SK-N-SH (cell line): ENCODE measurements at regions not wholly inside any gene's neighbourhood (a gene's known extent, or its start where the extent isn't known, plus 50 kb on each side); places are given as distances from the start of the nearest gene placed in this dataset.

Experiments used
- CTCF ChIA-PET: fragments of 300-600, 350-600 bp; formaldehyde crosslinking; extraction: SDS; loops from one replicate; lab custom pipeline; 2021; lab: Yijun Ruan, JAX
- POLR2A ChIA-PET: fragments of 350-600 bp; sonication (Branson Sonifier 250); formaldehyde crosslinking; extraction: SDS; loops from one replicate; lab custom pipeline; 2020; ENCODE audit warnings: antibody characterized with exemption, inconsistent platforms; lab: Yijun Ruan, JAX
- DNase-seq: peaks from one replicate; pipeline ENCODE4 v3.0.0; 2012
- H2AFZ ChIP-seq: fragments of 200-600 bp; sonication (generic); 2 replicates; pipeline ENCODE4 v1.8.1; 2016; ENCODE audit warnings: antibody characterized with exemption, mild to moderate bottlenecking, low read depth
- H3F3A ChIP-seq: fragments of 200-600 bp; sonication (generic); replicated peaks from 2 replicates; pipeline ENCODE3; 2016; ENCODE audit warnings: antibody characterized with exemption, mild to moderate bottlenecking; ENCODE audit not compliant: insufficient read depth
- H3K27ac ChIP-seq, 2 experiments: fragments of 200-500 bp in 1 of 2; fragments of 200-600 bp in 1 of 2; sonication (Bioruptor generic) in 1 of 2; sonication (generic), shearing (Covaris generic) in 1 of 2; 2 replicates each; pipeline versions ENCODE4 v1.5.1 to v1.6.1; 2014 to 2016; ENCODE audit warnings: low read depth in 2 of 2, inconsistent platforms in 1 of 2, low read length in 1 of 2, mild to moderate bottlenecking in 1 of 2, mixed read lengths in 1 of 2
- H3K27me3 ChIP-seq: fragments of 200-600 bp; sonication (generic), shearing (Covaris generic); 2 replicates; pipeline ENCODE4 v1.6.1; 2016; ENCODE audit warnings: mixed run types; ENCODE audit not compliant: insufficient read depth
- H3K36me3 ChIP-seq, 2 experiments: fragments of 200-500 bp in 1 of 2; fragments of 200-600 bp in 1 of 2; sonication (Bioruptor generic) in 1 of 2; sonication (generic) in 1 of 2; replicated peaks in 1 of 2; 2 replicates each; pipeline versions ENCODE3 to v1.5.1; 2014 to 2016; ENCODE audit warnings: low read length in 1 of 2, mild to moderate bottlenecking in 1 of 2; ENCODE audit not compliant: insufficient read depth in 2 of 2, control insufficient read depth in 1 of 2
- H3K4me1 ChIP-seq, 2 experiments: fragments of 200-500 bp in 1 of 2; fragments of 200-600 bp in 1 of 2; sonication (Bioruptor generic) in 1 of 2; sonication (generic), shearing (Covaris generic) in 1 of 2; 2 replicates each; pipeline versions ENCODE4 v1.5.1 to v1.6.1; 2014 to 2016; ENCODE audit warnings: low read depth in 1 of 2, low read length in 1 of 2, mixed run types in 1 of 2; ENCODE audit not compliant: insufficient read depth in 2 of 2, control insufficient read depth in 1 of 2
- H3K4me2 ChIP-seq: fragments of 200-600 bp; sonication (generic), shearing (Covaris generic); 2 replicates; pipeline ENCODE4 v1.6.1; 2017; ENCODE audit warnings: mixed run types
- H3K4me3 ChIP-seq, 2 experiments: fragments of 200-500 bp in 1 of 2; fragments of 200-600 bp in 1 of 2; sonication (Bioruptor generic) in 1 of 2; sonication (generic), shearing (Covaris generic) in 1 of 2; 2 replicates each; pipeline versions ENCODE4 v1.5.1 to v1.8.1; 2014 to 2016; ENCODE audit warnings: low read depth in 2 of 2, inconsistent platforms in 1 of 2, low read length in 1 of 2, mild to moderate bottlenecking in 1 of 2, mixed read lengths in 1 of 2, moderate library complexity in 1 of 2
- H3K79me2 ChIP-seq: fragments of 200-600 bp; sonication (generic); 2 replicates; pipeline ENCODE4 v1.8.1; 2017; ENCODE audit warnings: mild to moderate bottlenecking; ENCODE audit not compliant: insufficient read depth
- H3K9ac ChIP-seq: fragments of 200-600 bp; sonication (generic); 2 replicates; pipeline ENCODE4 v1.6.1; 2017; ENCODE audit warnings: mixed run types
- H3K9me2 ChIP-seq: fragments of 200-600 bp; sonication (generic); 2 replicates; pipeline ENCODE4 v1.6.1; 2017; ENCODE audit warnings: mixed run types
- H3K9me3 ChIP-seq: fragments of 200-600 bp; sonication (generic); 2 replicates; pipeline ENCODE4 v1.6.1; 2017; ENCODE audit warnings: mixed run types, mild to moderate bottlenecking, moderate library complexity
- H4K20me1 ChIP-seq: fragments of 200-600 bp; sonication (generic); 2 replicates; pipeline ENCODE4 v1.6.1; 2017; ENCODE audit warnings: mild to moderate bottlenecking, mixed run types; ENCODE audit not compliant: insufficient read depth
- CTCF ChIP-seq: fragments of 200-600 bp; sonication (generic); IDR thresholded peaks from 2 replicates; pipeline ENCODE4 v1.6.1; 2017; ENCODE audit warnings: antibody characterized with exemption, mild to moderate bottlenecking, moderate library complexity
- EP300 ChIP-seq, 2 experiments: IDR thresholded peaks; 2 replicates each; pipeline versions ENCODE4 v1.4.0 to v1.6.1; 2012; ENCODE audit warnings: borderline replicate concordance in 1 of 2, low read depth in 1 of 2, low read length in 1 of 2
- FOSL2 ChIP-seq: IDR thresholded peaks from 2 replicates; pipeline ENCODE4 v1.4.0; 2012; ENCODE audit warnings: low read depth, mild to moderate bottlenecking, moderate library complexity, borderline replicate concordance
- GABPA ChIP-seq: IDR thresholded peaks from 2 replicates; pipeline ENCODE4 v1.4.0; 2012; ENCODE audit warnings: low read depth, mild to moderate bottlenecking
- GATA2 ChIP-seq: sonication (generic); formaldehyde crosslinking; IDR thresholded peaks from 2 replicates; pipeline ENCODE4 v1.5.0; 2020; ENCODE audit warnings: mild to moderate bottlenecking, missing genetic modification reagents
- IRF3 ChIP-seq: fragments of 150-350 bp; IDR thresholded peaks from 2 replicates; pipeline ENCODE4 v1.6.1; 2016; ENCODE audit warnings: mild to moderate bottlenecking, low read depth, low read length
- JUND ChIP-seq: IDR thresholded peaks from 2 replicates; pipeline ENCODE4 v1.4.0; 2012
- MAX ChIP-seq: IDR thresholded peaks from 2 replicates; pipeline ENCODE4 v1.4.0; 2012; ENCODE audit warnings: low read depth
- NFIC ChIP-seq: IDR thresholded peaks from 2 replicates; pipeline ENCODE4 v1.4.0; 2012; ENCODE audit warnings: borderline replicate concordance
- PBX3 ChIP-seq: IDR thresholded peaks from 2 replicates; pipeline ENCODE4; 2012
- POLR2AphosphoS5 ChIP-seq: IDR thresholded peaks from 2 replicates; pipeline ENCODE4 v1.6.1; 2012; ENCODE audit warnings: low read depth, low read length
- RCOR1 ChIP-seq: fragments of 150-350 bp; IDR thresholded peaks from 2 replicates; pipeline ENCODE4 v1.6.1; 2017; ENCODE audit warnings: antibody characterized with exemption, low read length
- TCF12 ChIP-seq: IDR thresholded peaks from 2 replicates; pipeline ENCODE4 v1.4.0; 2012
- USF2 ChIP-seq: fragments of 150-350 bp; IDR thresholded peaks from 2 replicates; pipeline ENCODE4 v1.6.1; 2017; ENCODE audit warnings: antibody characterized with exemption, low read length, low read depth, borderline replicate concordance
- YY1 ChIP-seq: IDR thresholded peaks from 2 replicates; pipeline ENCODE4 v1.4.0; 2012; ENCODE audit warnings: low read depth, mild to moderate bottlenecking
- WGBS: methylation state at CpG from one replicate; pipeline ENCODE4 v1.1.6; 2017; ENCODE audit warnings: low lambda C conversion rate; 5-methylcytosine and 5-hydroxymethylcytosine counted together

- no peaks in the 10 kb centered on the region for H4K20me1 ChIP-seq
- H3K27me3 ChIP-seq = no peaks in the 10 kb centered on the region
- no peaks in the 10 kb centered on the region for H3K4me1 ChIP-seq
- no peak overlapping the region for H2AFZ ChIP-seq
- H3K9ac ChIP-seq = no peak overlapping the region
- ChIA-PET CTCF (no interaction called here), POLR2A (no interaction called here)
- H3K9me3 ChIP-seq = no peaks in the 10 kb centered on the region
- no peak overlapping the region for H3K4me3 ChIP-seq
- no peaks in the 10 kb centered on the region for H3K79me2 ChIP-seq
- no peak overlapping the region for H3K27ac ChIP-seq
- DNase-seq = no peak
- no peak overlapping the region for H3K4me2 ChIP-seq
- no peaks in the 10 kb centered on the region for H3K9me2 ChIP-seq
- 43% methylated on average over 9 of the region's 9 CpGs for WGBS
- H3K36me3 ChIP-seq = no peaks in the 10 kb centered on the region
- no peaks in the 10 kb centered on the region for H3F3A ChIP-seq
- TF ChIP-seq CTCF = no peak
- no peak for TF ChIP-seq IRF3
- no peak for TF ChIP-seq NFIC
- no peak for TF ChIP-seq GABPA
- TF ChIP-seq RCOR1 = no peak
- TF ChIP-seq FOSL2 = no peak
- no peak for TF ChIP-seq EP300 (IDR thresholded peaks at IDR 0.05; ENCODE audit: borderline replicate concordance in 1 of 2, low read depth in 1 of 2, low read length in 1 of 2)
- TF ChIP-seq TCF12 = no peak
- no peak for TF ChIP-seq JUND
- no peak for TF ChIP-seq POLR2AphosphoS5
- no peak for TF ChIP-seq YY1
- TF ChIP-seq GATA2 = no peak
- no peak for TF ChIP-seq PBX3
- no peak for TF ChIP-seq MAX
- TF ChIP-seq USF2 = no peak
Observed at GRCh38 chr10:34049887-34050286, 715.4 kb upstream of the NRP1 start.
